SU-DHL-6 (cell line): ENCODE measurements at regions not wholly inside any gene's neighbourhood (a gene's known extent, or its start where the extent isn't known, plus 50 kb on each side); places are given as distances from the start of the nearest gene placed in this dataset.

ENCODE experiments used
- CTCF ChIP-seq: fragments of 200-600 bp; sonication (generic); IDR thresholded peaks from one replicate; pipeline ENCODE4 v1.5.1; 2017; ENCODE audit warnings: antibody characterized with exemption, mild to moderate bottlenecking, low read length, moderate library complexity; ENCODE audit not compliant: insufficient read depth, poor library complexity, severe bottlenecking
- EZH2phosphoT487 ChIP-seq: fragments of 200-600 bp; sonication (generic), shearing (Covaris generic); conservative IDR thresholded peaks from 2 replicates; pipeline ENCODE4 v1.6.1; 2018; ENCODE audit warnings: mild to moderate bottlenecking, antibody characterized with exemption, low read length, moderate library complexity, mixed read lengths

GRCh38 chr2:163802284-163802683 is 66.5 kb upstream of the FIGN start:
- TF ChIP-seq CTCF = no peak
- TF ChIP-seq EZH2phosphoT487 = no peak
